Mammary epithelial cell (primary cell): ENCODE measurements at regions not wholly inside any gene's neighbourhood (a gene's known extent, or its start where the extent isn't known, plus 50 kb on each side); places are given as distances from the start of the nearest gene placed in this dataset.

Source experiments
- CTCF ChIP-seq, 2 donors: IDR thresholded peaks in 1 of 2; conservative IDR thresholded peaks in 1 of 2; 2 replicates each; pipeline ENCODE4 v1.5.1; 2011 to 2012; ENCODE audit warnings: inconsistent platforms in 2 of 2, low read length in 2 of 2, mild to moderate bottlenecking in 2 of 2, control low read depth in 1 of 2, low read depth in 1 of 2; ENCODE audit not compliant: insufficient read depth in 1 of 2; ENCODE audit errors: extremely low read depth in 1 of 2
- EZH2 ChIP-seq: IDR thresholded peaks from 2 replicates; pipeline ENCODE4 v1.6.1; 2012; ENCODE audit warnings: low read length, inconsistent platforms, borderline replicate concordance

GRCh38 chr4:153943738-153944415 is 155.0 kb upstream of the SFRP2 start:
- TF ChIP-seq CTCF (conservative IDR thresholded peaks at IDR 0.05 in 1 of 2, IDR thresholded peaks at IDR 0.05 in 1 of 2; ENCODE audit: extremely low read depth in 1 of 2, insufficient read depth in 1 of 2, low read depth in 1 of 2, low read length in 2 of 2) (no peak), EZH2 (no peak)
